Adipocyte (in vitro differentiated cells): ENCODE measurements at regions not wholly inside any gene's neighbourhood (a gene's known extent, or its start where the extent isn't known, plus 50 kb on each side); places are given as distances from the start of the nearest gene placed in this dataset.
"Not testable (repeated sequence)": the region's sequence is repeated elsewhere in the genome, so short reads cannot be mapped to it uniquely, and the experiment has no call there.

Experiments used
- DNase-seq: peaks from one replicate; pipeline ENCODE4 v3.0.0-alpha.2; 2015; ENCODE audit warnings: low read depth
- H3K27me3 ChIP-seq: replicated peaks from 2 replicates; pipeline ENCODE4 v1.7.0; 2013; ENCODE audit warnings: mild to moderate bottlenecking, low read length, moderate library complexity; ENCODE audit not compliant: control insufficient read depth, insufficient read depth
- H3K36me3 ChIP-seq: 2 replicates; pipeline ENCODE4 v1.7.0; 2013; ENCODE audit warnings: low read length, mild to moderate bottlenecking, moderate library complexity; ENCODE audit not compliant: control insufficient read depth, insufficient read depth, severe bottlenecking
- H3K4me1 ChIP-seq: 2 replicates; pipeline ENCODE4 v1.7.0; 2013; ENCODE audit warnings: mild to moderate bottlenecking, low read length, moderate library complexity; ENCODE audit not compliant: control insufficient read depth, insufficient read depth
- H3K4me3 ChIP-seq: 2 replicates; pipeline ENCODE4 v1.7.0; 2013; ENCODE audit warnings: mild to moderate bottlenecking, low read length, moderate library complexity
- H3K9ac ChIP-seq: 2 replicates; pipeline ENCODE4 v1.7.0; 2013; ENCODE audit warnings: mild to moderate bottlenecking, low read length, moderate library complexity
- H3K9me3 ChIP-seq: 2 replicates; pipeline ENCODE4 v1.7.0; 2013; ENCODE audit warnings: mild to moderate bottlenecking, low read length, moderate library complexity; ENCODE audit not compliant: control insufficient read depth

- not testable (repeated sequence) for H3K9me3 ChIP-seq, H3K4me3 ChIP-seq, H3K9ac ChIP-seq, H3K36me3 ChIP-seq, H3K4me1 ChIP-seq, H3K27me3 ChIP-seq, DNase-seq
Measured at GRCh38 chr13:58958097-58958496, 1205.6 kb downstream of the DIAPH3 start.

DNA sequence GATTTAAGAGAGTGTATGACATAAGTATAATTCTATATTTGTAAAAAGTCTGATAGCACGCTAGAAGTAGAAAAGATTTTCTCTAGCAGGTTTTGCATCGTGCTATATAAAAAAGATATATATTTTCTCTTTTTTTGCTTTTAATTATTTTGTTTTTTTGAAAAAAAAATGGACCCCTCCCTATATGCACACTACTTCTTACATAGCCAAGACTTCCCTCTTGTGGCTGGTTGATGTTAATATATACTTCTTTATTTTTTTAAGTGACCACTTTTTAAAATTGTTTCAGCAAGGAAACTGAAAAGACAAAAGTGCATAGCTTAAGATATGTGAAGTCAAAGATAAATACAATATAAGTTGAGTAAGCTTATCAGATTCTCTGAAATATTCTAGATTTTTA lies 1202.8 kb downstream of the DIAPH3 start:
- Histone ChIP-seq H3K4me1 (no peaks in the 10 kb centered on the region), H3K27me3 (no peaks in the 10 kb centered on the region), H3K36me3 (no peaks in the 10 kb centered on the region), H3K4me3 (no peak overlapping the region), H3K9ac (no peak overlapping the region), H3K9me3 (peaks cover 3% of the 10 kb centered on the region)
- peak; percentile 3 for DNase-seq

- no peak overlapping the region for H3K9ac ChIP-seq
- no peaks in the 10 kb centered on the region for H3K4me1 ChIP-seq
- H3K9me3 ChIP-seq = peaks cover 3% of the 10 kb centered on the region
- H3K4me3 ChIP-seq = no peak overlapping the region
- DNase-seq = no peak
- H3K36me3 ChIP-seq = no peaks in the 10 kb centered on the region
- no peaks in the 10 kb centered on the region for H3K27me3 ChIP-seq
Measured at GRCh38 chr13:58963321-58963720, 1200.4 kb downstream of the DIAPH3 start.

- no peaks in the 10 kb centered on the region for H3K4me1 ChIP-seq
- no peaks in the 10 kb centered on the region for H3K27me3 ChIP-seq
Measured at GRCh38 chr13:58964048-58964447, 1199.7 kb downstream of the DIAPH3 start.

DNA sequence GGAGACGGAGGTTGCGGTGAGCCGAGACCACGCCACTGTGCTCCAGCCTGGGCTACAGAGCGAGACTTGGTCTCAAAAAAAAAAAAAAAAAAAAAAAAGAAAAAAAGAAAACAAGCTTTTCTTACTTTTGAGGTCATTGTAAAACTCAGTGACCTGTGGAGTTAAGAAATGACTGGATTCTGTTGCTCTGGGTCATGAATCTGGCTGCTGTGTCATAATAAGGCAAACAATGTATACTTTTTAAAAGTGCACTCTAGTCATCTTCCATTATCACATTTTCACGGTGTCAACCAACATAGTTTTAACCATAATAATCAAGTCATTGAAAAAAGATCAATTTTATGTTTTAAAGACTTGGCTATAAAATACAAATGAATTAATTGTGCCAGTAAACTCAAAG lies 1186.6 kb downstream of the DIAPH3 start:
- H3K4me3 ChIP-seq = no peak overlapping the region
- H3K9me3 ChIP-seq = no peaks in the 10 kb centered on the region
- H3K27me3 ChIP-seq = no peaks in the 10 kb centered on the region
- H3K36me3 ChIP-seq = no peaks in the 10 kb centered on the region
- DNase-seq = no peak
- H3K9ac ChIP-seq = no peak overlapping the region
- no peaks in the 10 kb centered on the region for H3K4me1 ChIP-seq

More at GRCh38 chr13:58964048-58964447, 1199.7 kb downstream of the DIAPH3 start:
- Histone ChIP-seq H3K4me3 (no peak overlapping the region), H3K9ac (no peak overlapping the region), H3K9me3 (peaks cover 3% of the 10 kb centered on the region), H3K36me3 (no peaks in the 10 kb centered on the region)
- DNase-seq = no peak

- no peaks in the 10 kb centered on the region for H3K4me1 ChIP-seq
- H3K9me3 ChIP-seq = no peaks in the 10 kb centered on the region
- H3K27me3 ChIP-seq = no peaks in the 10 kb centered on the region
- DNase-seq = no peak
- no peak overlapping the region for H3K4me3 ChIP-seq
- H3K36me3 ChIP-seq = no peaks in the 10 kb centered on the region
- H3K9ac ChIP-seq = no peak overlapping the region
Measured at GRCh38 chr13:58978331-58978730, 1185.4 kb downstream of the DIAPH3 start.

DNA sequence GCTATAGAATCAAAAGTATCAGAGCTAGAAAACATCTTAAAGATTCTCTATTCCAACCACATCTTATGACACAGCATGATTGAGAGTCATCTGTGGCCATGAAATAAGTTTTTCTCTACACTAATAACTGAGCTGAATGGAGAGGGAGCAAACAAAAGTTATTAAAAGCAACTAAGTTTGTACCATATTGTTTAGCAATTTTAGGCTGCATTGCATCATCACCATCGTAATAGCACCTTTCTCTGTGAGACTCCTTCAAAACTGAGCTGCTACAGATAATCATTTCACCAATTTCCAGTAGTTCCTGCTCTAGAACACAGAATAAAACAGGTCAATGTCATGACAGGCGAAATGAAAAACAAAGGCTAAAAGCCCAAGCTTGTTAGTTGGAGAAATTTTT lies 1183.9 kb downstream of the DIAPH3 start:
- H3K9ac ChIP-seq = no peak overlapping the region
- H3K4me1 ChIP-seq = no peaks in the 10 kb centered on the region
- DNase-seq = no peak
- H3K4me3 ChIP-seq = no peak overlapping the region
- no peaks in the 10 kb centered on the region for H3K9me3 ChIP-seq
- no peaks in the 10 kb centered on the region for H3K27me3 ChIP-seq
- H3K36me3 ChIP-seq = no peaks in the 10 kb centered on the region

DNA sequence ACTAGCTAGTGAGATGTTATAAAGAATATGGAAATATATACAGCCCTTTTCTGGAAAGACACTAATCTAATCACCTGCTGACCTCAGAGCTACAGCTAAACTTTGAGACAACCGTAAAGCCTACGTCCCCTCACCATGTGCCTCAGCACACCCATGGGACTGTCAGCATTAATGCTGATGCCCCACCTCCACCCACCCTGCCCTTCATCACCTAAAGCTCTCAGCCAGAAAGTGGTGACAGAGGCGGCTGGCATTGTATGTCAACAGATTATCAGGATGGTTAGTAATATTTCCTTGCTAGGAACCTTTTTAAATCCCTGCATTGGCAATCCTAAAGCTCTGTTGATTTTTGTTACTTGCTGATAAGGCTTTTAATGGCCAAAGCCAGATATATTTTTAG lies 1177.9 kb downstream of the DIAPH3 start:
- Histone ChIP-seq H3K9me3 (no peaks in the 10 kb centered on the region), H3K4me3 (no peak overlapping the region), H3K9ac (no peak overlapping the region), H3K36me3 (no peaks in the 10 kb centered on the region), H3K27me3 (no peaks in the 10 kb centered on the region), H3K4me1 (no peaks in the 10 kb centered on the region)
- no peak for DNase-seq

DNA sequence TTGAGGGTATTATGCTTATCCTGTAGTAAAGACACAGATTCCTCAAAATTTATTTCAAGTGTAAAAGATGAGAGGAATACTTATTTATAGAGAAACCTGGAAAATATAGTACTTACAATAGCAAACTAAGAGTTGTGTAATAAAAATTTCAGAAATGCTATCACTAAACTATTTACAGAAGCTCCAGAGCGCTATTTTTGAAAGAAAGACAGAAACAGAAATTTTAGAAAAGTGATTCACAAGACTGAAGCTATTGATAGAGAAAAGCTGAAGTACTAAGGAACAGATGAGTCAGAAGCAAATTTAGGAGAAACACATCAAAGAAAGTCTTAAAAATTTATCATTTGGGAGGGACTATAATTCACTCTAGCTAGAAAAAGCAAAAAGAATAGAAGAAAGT lies 1174.2 kb downstream of the DIAPH3 start:
- Histone ChIP-seq H3K36me3 (no peaks in the 10 kb centered on the region), H3K9me3 (no peaks in the 10 kb centered on the region), H3K9ac (no peak overlapping the region), H3K4me3 (no peak overlapping the region), H3K27me3 (no peaks in the 10 kb centered on the region), H3K4me1 (no peaks in the 10 kb centered on the region)
- DNase-seq = no peak

GRCh38 chr13:58991826-58992477 lies 1171.8 kb downstream of the DIAPH3 start:
- Histone ChIP-seq H3K9me3 (no peaks in the 10 kb centered on the region), H3K9ac (no peak overlapping the region), H3K36me3 (no peaks in the 10 kb centered on the region), H3K4me1 (no peaks in the 10 kb centered on the region), H3K27me3 (no peaks in the 10 kb centered on the region), H3K4me3 (no peak overlapping the region)
- no peak for DNase-seq

- no peaks in the 10 kb centered on the region for H3K4me1 ChIP-seq
- H3K4me3 ChIP-seq = no peak overlapping the region
- H3K9me3 ChIP-seq = no peaks in the 10 kb centered on the region
- H3K9ac ChIP-seq = no peak overlapping the region
- H3K36me3 ChIP-seq = no peaks in the 10 kb centered on the region
- H3K27me3 ChIP-seq = no peaks in the 10 kb centered on the region
- DNase-seq = no peak
Measured at GRCh38 chr13:58992478-58993042, 1171.2 kb downstream of the DIAPH3 start.

- no peak overlapping the region for H3K9ac ChIP-seq
- H3K4me3 ChIP-seq = no peak overlapping the region
- no peaks in the 10 kb centered on the region for H3K27me3 ChIP-seq
- H3K4me1 ChIP-seq = no peaks in the 10 kb centered on the region
- no peak for DNase-seq
- no peaks in the 10 kb centered on the region for H3K9me3 ChIP-seq
- no peaks in the 10 kb centered on the region for H3K36me3 ChIP-seq
Measured at GRCh38 chr13:58994077-58994476, 1169.7 kb downstream of the DIAPH3 start.
